Adrenal gland (tissue), 9 donors: ENCODE measurements at regions not wholly inside any gene's neighbourhood (a gene's known extent, or its start where the extent isn't known, plus 50 kb on each side); places are given as distances from the start of the nearest gene placed in this dataset.
A peak's percentile ranks its signal among the peaks of the same experiment; 100 is the strongest.

Experiments used
- DNase-seq, 7 donors: peaks; one replicate each; pipeline ENCODE4 v3.0.0-alpha.2; 2019 to 2020
- H3K27ac ChIP-seq, 5 donors: fragments of 200-600 bp; sonication (generic) in 4 of 5; 1 replicate in 3 of 5; 2 replicates in 2 of 5; pipeline versions ENCODE4 v1.5.1 to v1.8.0; 2016 to 2020; ENCODE audit warnings: mild to moderate bottlenecking in 1 of 5
- H3K27me3 ChIP-seq: fragments of 200-600 bp; 2 replicates; pipeline ENCODE4 v1.8.0; 2021
- H3K36me3 ChIP-seq, 2 donors: fragments of 200-600 bp; replicated peaks in 1 of 2; 1 replicate in 1 of 2; 2 replicates in 1 of 2; pipeline versions ENCODE4 v1.5.1 to v1.8.0; 2018 to 2022
- H3K4me1 ChIP-seq, 2 donors: fragments of 200-600 bp; replicated peaks in 1 of 2; 1 replicate in 1 of 2; 2 replicates in 1 of 2; pipeline versions ENCODE4 v1.5.1 to v1.8.0; 2018 to 2021
- H3K4me3 ChIP-seq, 4 donors: fragments of 200-600 bp; sonication (generic) in 3 of 4; one replicate each; pipeline ENCODE4 v1.5.1; 2016 to 2018
- H3K9me3 ChIP-seq, 3 donors: fragments of 200-600 bp; sonication (generic) in 1 of 3; replicated peaks in 1 of 3; 1 replicate in 2 of 3; 2 replicates in 1 of 3; pipeline versions ENCODE4 v1.5.1 to v1.8.0; 2016 to 2021
- POLR2A ChIP-seq, 2 donors: fragments of 450-650 bp; IDR thresholded peaks; one replicate each; pipeline ENCODE4 v1.6.1; 2017; ENCODE audit warnings: antibody characterized with exemption in 2 of 2, mild to moderate bottlenecking in 2 of 2, moderate library complexity in 1 of 2
- WGBS, 4 donors: extraction: QIAGEN DNeasy Blood & Tissue Kit in 2 of 4; methylation state at CpG; one replicate each; pipeline versions ENCODE4 v1.1.5 to v1.1.7; 2013 to 2017; 5-methylcytosine and 5-hydroxymethylcytosine counted together
- intact Hi-C, 2 donors: fragments of 100-400 bp; cut with DNase I; formaldehyde crosslinking; loops; one replicate each; pipeline versions ENCODE4 v1.14.1 to v1.15.0; 2022 to 2023
- TF ChIP-seq, protein P1 (sequence below), 6 experiments: fragments of 450-650 bp in 4 of 6; fragments of 200-600 bp in 2 of 6; sonication (generic) in 1 of 6; IDR thresholded peaks; 1 replicate in 5 of 6; 2 replicates in 1 of 6; pipeline versions ENCODE4 v1.5.1 to v1.8.0; 2016 to 2021; ENCODE audit warnings: antibody characterized with exemption in 6 of 6, mild to moderate bottlenecking in 2 of 6, moderate library complexity in 1 of 6
- donor health status: healthy with polysubstance abuse.
- donor health status: Bipolar disorder and iron deficiency.
- donor health status: DM: yes; HTN: yes; CAD: no.
- donor health status: DM: no; HTN: no; CAD: no.
- donor health status: DM: no; HTN: no; CAD: no.

- Histone ChIP-seq H3K4me1 (peaks cover 6 to 28% of the 10 kb centered on the region in 2 donors), H3K27ac (no peak overlapping the region), H3K36me3 (no peaks in the 10 kb centered on the region), H3K4me3 (no peak overlapping the region), H3K27me3 (no peaks in the 10 kb centered on the region), H3K9me3 (no peaks in the 10 kb centered on the region)
- WGBS, 4 donors = 98 to 100% (median 99%) methylated on average over 8 to 11 of the region's 11 CpGs
- intact Hi-C loops = no loop called here
- no peak for DNase-seq
- TF ChIP-seq, protein P1, sequence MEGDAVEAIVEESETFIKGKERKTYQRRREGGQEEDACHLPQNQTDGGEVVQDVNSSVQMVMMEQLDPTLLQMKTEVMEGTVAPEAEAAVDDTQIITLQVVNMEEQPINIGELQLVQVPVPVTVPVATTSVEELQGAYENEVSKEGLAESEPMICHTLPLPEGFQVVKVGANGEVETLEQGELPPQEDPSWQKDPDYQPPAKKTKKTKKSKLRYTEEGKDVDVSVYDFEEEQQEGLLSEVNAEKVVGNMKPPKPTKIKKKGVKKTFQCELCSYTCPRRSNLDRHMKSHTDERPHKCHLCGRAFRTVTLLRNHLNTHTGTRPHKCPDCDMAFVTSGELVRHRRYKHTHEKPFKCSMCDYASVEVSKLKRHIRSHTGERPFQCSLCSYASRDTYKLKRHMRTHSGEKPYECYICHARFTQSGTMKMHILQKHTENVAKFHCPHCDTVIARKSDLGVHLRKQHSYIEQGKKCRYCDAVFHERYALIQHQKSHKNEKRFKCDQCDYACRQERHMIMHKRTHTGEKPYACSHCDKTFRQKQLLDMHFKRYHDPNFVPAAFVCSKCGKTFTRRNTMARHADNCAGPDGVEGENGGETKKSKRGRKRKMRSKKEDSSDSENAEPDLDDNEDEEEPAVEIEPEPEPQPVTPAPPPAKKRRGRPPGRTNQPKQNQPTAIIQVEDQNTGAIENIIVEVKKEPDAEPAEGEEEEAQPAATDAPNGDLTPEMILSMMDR (IDR thresholded peaks at IDR 0.05) = no peak
- no peak for TF ChIP-seq POLR2A (IDR thresholded peaks at IDR 0.05)
These were observed 79.5 kb downstream of the DISP1 start for GRCh38 chr1:222894331-222894730.

DNA sequence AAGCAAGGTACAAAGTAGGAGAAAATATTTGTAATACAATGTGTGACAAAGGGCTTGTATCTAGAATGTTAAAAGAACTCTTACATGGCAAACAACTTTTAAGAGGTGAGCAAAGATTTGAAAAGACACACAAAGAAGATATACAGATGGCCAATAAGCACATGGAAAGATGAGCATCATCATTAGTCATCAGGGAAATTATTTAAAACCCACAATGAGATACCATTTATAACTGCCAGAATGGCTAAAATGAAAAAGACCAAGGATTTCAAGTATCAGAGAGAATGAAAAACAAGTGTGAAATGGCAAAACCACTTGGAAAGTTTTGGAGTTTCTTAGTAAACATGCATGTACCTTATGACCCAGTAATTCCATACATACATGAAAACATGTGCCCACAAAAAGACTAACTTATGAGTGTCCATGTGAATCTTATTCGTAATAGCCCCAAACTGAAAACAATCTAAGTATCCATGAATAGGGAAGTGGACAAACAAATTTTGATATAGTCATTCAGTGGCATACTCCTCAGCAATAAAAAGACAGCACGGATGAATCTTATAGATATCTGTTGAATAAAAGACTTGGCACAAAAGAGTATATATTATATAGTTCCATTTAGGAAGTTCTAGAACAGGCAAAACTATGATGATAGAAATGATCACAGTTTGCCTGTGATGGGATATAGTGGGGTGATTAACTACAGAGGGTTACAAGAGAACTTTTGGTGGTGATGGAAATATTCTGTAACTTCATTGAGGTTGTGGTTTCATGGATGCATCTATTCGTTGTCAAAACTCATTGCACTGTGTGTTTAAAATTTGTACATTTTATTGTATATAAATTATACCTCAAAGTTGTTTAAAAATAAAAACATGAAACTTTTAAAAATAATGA, 82.0 kb downstream of the DISP1 start:
- intact Hi-C loops = no loop called here
- no peak for DNase-seq
- Histone ChIP-seq H3K9me3 (no peaks in the 10 kb centered on the region), H3K36me3 (no peaks in the 10 kb centered on the region), H3K27me3 (no peaks in the 10 kb centered on the region), H3K4me3 (peak overlapping the region in 1 of 4 donors; percentile 43), H3K4me1 (peaks cover 6 to 8% of the 10 kb centered on the region in 2 donors), H3K27ac (no peak overlapping the region)
- WGBS, 4 donors = 83 to 89% (median 85%) methylated on average over 3 of the region's 3 CpGs
- TF ChIP-seq, protein P1 (IDR thresholded peaks at IDR 0.05) = no peak
- no peak for TF ChIP-seq POLR2A (IDR thresholded peaks at IDR 0.05)

GRCh38 chr1:222897527-222898190, 82.8 kb downstream of the DISP1 start:
- Histone ChIP-seq H3K9me3 (no peaks in the 10 kb centered on the region), H3K4me1 (peaks cover 6 to 8% of the 10 kb centered on the region in 2 donors), H3K36me3 (no peaks in the 10 kb centered on the region), H3K27me3 (no peaks in the 10 kb centered on the region), H3K27ac (peak overlapping the region in 1 of 5 donors; percentile 26), H3K4me3 (peak overlapping the region in 2 of 4 donors; percentile 5 to 43)
- WGBS, 4 donors = 28 to 54% (median 37%) methylated on average over 4 of the region's 4 CpGs
- intact Hi-C loops = no loop called here
- no peak for DNase-seq
- TF ChIP-seq, protein P1 (IDR thresholded peaks at IDR 0.05) = no peak
- TF ChIP-seq POLR2A (IDR thresholded peaks at IDR 0.05) = no peak

DNA sequence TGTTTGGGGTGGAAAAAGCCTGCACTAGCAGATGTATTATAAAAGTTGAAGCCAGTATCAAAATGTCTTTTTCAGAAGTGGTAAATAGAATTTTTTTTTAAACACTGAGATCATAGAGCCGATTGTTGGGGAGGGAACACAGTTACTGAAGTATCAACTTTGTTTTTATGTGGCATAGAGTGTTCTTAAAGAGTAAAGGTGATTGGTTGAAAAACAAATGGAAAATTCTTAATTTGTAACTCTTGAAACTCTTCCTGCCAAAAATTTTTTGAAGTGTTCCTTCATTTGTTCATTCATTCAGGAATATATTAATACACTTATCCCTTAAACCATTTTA, 83.3 kb downstream of the DISP1 start:
- TF ChIP-seq, protein P1 (IDR thresholded peaks at IDR 0.05) = no peak
- TF ChIP-seq POLR2A (IDR thresholded peaks at IDR 0.05) = no peak
- H3K27ac ChIP-seq = peak overlapping the region in 1 of 5 donors; percentile 26
- no peaks in the 10 kb centered on the region for H3K27me3 ChIP-seq
- no peak for DNase-seq
- peak overlapping the region in 2 of 4 donors; percentile 5 to 43 for H3K4me3 ChIP-seq
- 26 to 43% (median 35%) methylated on average over 1 of the region's 1 CpG for WGBS, 4 donors
- intact Hi-C loops = no loop called here
- no peaks in the 10 kb centered on the region for H3K9me3 ChIP-seq
- peaks cover 6 to 8% of the 10 kb centered on the region in 2 donors for H3K4me1 ChIP-seq
- H3K36me3 ChIP-seq = no peaks in the 10 kb centered on the region
